AG04449 (cell line): ENCODE measurements at regions not wholly inside any gene's neighbourhood (a gene's known extent, or its start where the extent isn't known, plus 50 kb on each side); places are given as distances from the start of the nearest gene placed in this dataset.

Experiments used
- CTCF ChIA-PET: fragments of 350-600 bp; formaldehyde crosslinking; extraction: SDS; loops from one replicate; lab custom pipeline; 2021; ENCODE audit warnings: antibody characterized with exemption; lab: Yijun Ruan, JAX
- POLR2A ChIA-PET: fragments of 400-600, 350-600 bp; formaldehyde crosslinking; extraction: SDS; loops from one replicate; lab custom pipeline; 2020; ENCODE audit warnings: antibody characterized with exemption, inconsistent platforms; lab: Yijun Ruan, JAX
- DNase-seq: peaks from one replicate; pipeline ENCODE4 v3.0.0-alpha.2; 2010; ENCODE audit warnings: low read depth, low spot score
- H3K4me3 ChIP-seq: 2 replicates; pipeline ENCODE4 v1.5.1; 2011; ENCODE audit warnings: low read depth, mild to moderate bottlenecking, control low read depth, low read length
- CTCF ChIP-seq: IDR thresholded peaks from one replicate; pipeline ENCODE4 v1.5.1; 2011; ENCODE audit warnings: mild to moderate bottlenecking, moderate library complexity, low read length, control low read depth, inconsistent platforms; ENCODE audit not compliant: insufficient read depth; ENCODE audit errors: missing control alignments

GRCh38 chr1:88357729-88358128, 326.3 kb upstream of the PKN2 start:
- TF ChIP-seq CTCF: no peak
- DNase-seq: no peak
- no peak overlapping the region for H3K4me3 ChIP-seq
- POLR2A ChIA-PET: no interaction called here
- CTCF ChIA-PET: no interaction called here

GRCh38 chr1:88371436-88372023, 312.5 kb upstream of the PKN2 start:
- TF ChIP-seq CTCF: no peak
- CTCF ChIA-PET: no interaction called here
- H3K4me3 ChIP-seq: no peak overlapping the region
- DNase-seq: no peak
- POLR2A ChIA-PET: no interaction called here

- no peak overlapping the region for H3K4me3 ChIP-seq
- DNase-seq: no peak
- ChIA-PET POLR2A (no interaction called here), CTCF (no interaction called here)
- no peak for TF ChIP-seq CTCF
Observed at GRCh38 chr1:88375977-88376376, 308.1 kb upstream of the PKN2 start.

- no peak for TF ChIP-seq CTCF
- no peak overlapping the region for H3K4me3 ChIP-seq
- DNase-seq: no peak
- CTCF ChIA-PET: no interaction called here
- POLR2A ChIA-PET: no interaction called here
Observed at GRCh38 chr1:88376421-88376820, 307.7 kb upstream of the PKN2 start.

GRCh38 chr1:88378560-88378959, 305.5 kb upstream of the PKN2 start:
- no peak for DNase-seq
- no peak overlapping the region for H3K4me3 ChIP-seq
- CTCF ChIA-PET: interaction anchor here (1.2 kb wide), 1 partner anchor 198 kb away, joined by 3 read pairs; no protein-coding TSS in a partner anchor
- POLR2A ChIA-PET: no interaction called here
- no peak for TF ChIP-seq CTCF

- POLR2A ChIA-PET: no interaction called here
- CTCF ChIA-PET: no interaction called here
- TF ChIP-seq CTCF: no peak
- no peak for DNase-seq
- no peak overlapping the region for H3K4me3 ChIP-seq
Observed at GRCh38 chr1:88394958-88395357, 289.1 kb upstream of the PKN2 start.
